ENCODE measurements at regions not wholly inside any gene's neighbourhood (a gene's known extent, or its start where the extent isn't known, plus 50 kb on each side); places are given as distances from the start of the nearest gene placed in this dataset.
"Not testable (repeated sequence)": the region's sequence is repeated elsewhere in the genome, so short reads cannot be mapped to it uniquely, and the experiment has no call there.

- TF ChIP-seq ZFX (IDR thresholded peaks at IDR 0.05); RAD21 (IDR thresholded peaks at IDR 0.05; ENCODE audit: low read depth); CTCF (IDR thresholded peaks at IDR 0.05 in 2 of 3, conservative IDR thresholded peaks at IDR 0.05 in 1 of 3; ENCODE audit: borderline replicate concordance in 1 of 3, insufficient read depth in 1 of 3, low read depth in 2 of 3, low read length in 2 of 3); SIN3A (IDR thresholded peaks at IDR 0.05; ENCODE audit: low read depth); TCF7L2 (IDR thresholded peaks at IDR 0.05; ENCODE audit: borderline replicate concordance, extremely low read depth, insufficient read depth, insufficient read length); REST (IDR thresholded peaks at IDR 0.05; ENCODE audit: low read depth); POLR2A (IDR thresholded peaks at IDR 0.05; ENCODE audit: borderline replicate concordance, extremely low read depth, insufficient read depth, insufficient read length); SP1 (IDR thresholded peaks at IDR 0.05; ENCODE audit: low read depth): not testable (repeated sequence)
Observed at GRCh38 chr7:76936346-76936745, 95.8 kb downstream of the SPDYE17 start.

Data from HCT116 (cell line).